H54 (cell line): ENCODE measurements at regions not wholly inside any gene's neighbourhood (a gene's known extent, or its start where the extent isn't known, plus 50 kb on each side); places are given as distances from the start of the nearest gene placed in this dataset.

Experiments used
- DNase-seq: peaks from one replicate; pipeline ENCODE4 v3.0.0; 2011; ENCODE audit warnings: low spot score, mixed read lengths; ENCODE audit not compliant: insufficient read length
- FAIRE-seq: peaks from 3 replicates; lab custom pipeline; 2011; peaks lifted over from hg19 to GRCh38; lab: Jason Lieb, UNC
- POLR2A ChIP-seq: IDR thresholded peaks from 2 replicates; pipeline ENCODE4 v1.6.1; 2011; ENCODE audit warnings: low read depth, mild to moderate bottlenecking, low read length

DNA sequence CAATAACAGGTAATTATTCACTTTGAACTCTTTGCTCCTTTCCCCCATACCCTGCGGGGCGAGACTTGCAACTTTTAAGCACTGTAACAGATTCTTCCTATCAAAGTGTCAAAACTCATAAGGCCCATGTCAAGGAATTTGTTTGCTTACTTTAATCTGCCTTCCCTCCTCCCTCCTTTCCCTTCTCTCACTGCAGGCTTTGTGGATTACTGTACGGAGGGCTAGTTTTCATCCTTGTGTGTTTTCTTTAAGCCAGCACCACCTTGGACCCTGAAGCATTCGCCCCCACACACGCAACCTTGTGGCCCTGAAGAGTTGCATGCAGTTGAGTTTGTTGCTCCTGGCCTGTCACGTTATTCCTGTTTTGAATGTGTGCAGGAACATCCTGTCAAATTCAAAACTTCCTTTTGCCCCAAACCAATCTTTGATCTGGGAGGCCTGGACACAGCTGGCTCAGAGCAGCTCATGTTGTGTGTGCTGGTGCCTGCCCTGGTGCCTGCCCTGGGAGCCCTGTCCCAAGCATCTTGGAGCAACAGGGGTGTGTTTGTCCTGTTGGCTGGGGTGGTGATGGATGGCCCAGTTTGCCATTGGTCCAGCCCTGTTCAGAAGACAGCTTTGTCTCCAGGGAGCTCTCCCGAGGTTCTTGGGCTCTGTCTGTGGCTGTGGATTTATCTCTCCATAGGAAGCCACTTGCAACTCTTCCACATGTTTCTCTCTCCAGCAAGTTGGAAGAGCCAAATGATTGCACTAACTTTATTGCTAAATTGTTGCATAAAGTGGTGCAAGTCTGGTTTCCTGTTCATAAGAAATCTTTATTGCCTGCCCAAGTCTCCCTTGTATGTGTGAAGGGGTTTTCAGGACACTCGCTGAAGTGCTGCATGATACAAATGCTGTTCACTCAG lies 199.6 kb downstream of the VAPA start:
- no peak for TF ChIP-seq POLR2A
- no peak for FAIRE-seq
- DNase-seq = no peak

DNA sequence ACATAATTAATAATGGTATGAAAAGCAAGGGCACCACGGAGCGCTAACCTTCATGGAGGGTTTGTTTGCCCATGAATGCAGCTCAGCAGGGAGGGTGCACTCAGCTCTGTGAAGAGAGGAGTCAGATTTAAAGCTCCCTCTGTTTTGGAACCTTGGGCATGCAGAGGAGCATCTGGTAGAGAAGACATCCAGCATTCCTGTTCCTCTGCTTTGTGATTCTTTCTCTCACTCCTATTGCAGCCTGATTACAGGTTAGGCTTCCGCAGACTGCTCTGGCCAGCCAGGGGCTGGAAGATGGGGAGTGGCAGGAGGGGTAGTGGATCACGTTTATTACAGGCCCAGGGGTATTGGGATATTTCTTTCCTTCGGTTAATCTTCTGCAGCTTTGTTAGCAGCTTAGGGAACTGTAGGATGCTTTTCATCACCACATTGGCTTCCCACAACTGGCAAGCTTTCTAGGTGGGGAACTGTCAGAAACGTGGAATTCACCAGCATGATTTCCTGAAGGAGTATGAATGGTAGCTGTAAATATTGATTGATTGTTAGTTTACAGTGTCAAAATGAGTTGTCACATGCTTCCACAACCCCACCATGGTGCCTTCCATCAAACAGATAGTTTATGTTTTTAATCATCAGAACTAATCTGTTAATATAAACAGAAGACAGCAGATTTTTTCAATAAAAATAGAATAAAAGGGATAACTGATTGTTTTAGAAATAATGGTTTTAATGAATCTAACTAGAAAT lies 201.1 kb downstream of the VAPA start:
- FAIRE-seq (no peak), DNase-seq (no peak)
- no peak for TF ChIP-seq POLR2A

DNA sequence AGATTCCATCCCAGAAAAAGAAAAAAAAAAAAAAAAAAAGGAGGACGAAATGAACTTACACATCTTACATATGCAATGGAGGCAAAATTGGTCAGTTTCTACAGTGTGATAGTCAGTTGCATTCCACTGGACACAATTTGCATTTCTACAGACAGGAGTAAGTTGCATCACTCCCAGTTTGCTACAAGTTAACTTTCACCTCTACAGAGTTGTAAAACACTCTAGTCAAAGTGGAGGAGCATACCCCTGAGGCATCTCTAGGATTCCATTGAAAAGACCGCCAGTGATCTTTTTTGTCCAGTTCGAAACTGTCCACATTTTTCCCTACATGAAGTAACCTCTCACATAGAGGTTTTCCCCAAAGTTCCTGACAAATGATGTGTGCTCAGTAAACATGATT lies 202.8 kb downstream of the VAPA start:
- FAIRE-seq = no peak

DNA sequence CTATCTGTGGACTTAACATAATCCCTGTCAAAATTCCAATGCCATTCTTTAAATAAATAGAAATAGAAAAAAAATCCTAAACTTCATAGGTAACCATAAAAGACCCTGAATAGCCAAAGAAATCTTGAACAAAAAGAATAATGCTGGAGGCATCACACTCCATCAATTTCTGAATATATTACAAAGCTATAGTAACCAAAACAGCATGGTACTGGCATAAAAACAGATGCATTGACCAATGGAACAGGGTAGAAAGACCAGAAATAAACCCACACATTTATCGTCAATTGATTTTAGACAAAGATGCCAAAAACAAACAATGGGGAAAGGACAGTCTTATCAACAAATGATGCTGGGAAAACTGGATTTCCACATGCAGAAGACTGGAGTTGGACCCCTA lies 205.7 kb downstream of the VAPA start:
- no peak for TF ChIP-seq POLR2A
- FAIRE-seq (no peak), DNase-seq (no peak)

More for the DNA sequence above, 202.8 kb downstream of the VAPA start:
- no peak for DNase-seq
- TF ChIP-seq POLR2A = no peak

DNA sequence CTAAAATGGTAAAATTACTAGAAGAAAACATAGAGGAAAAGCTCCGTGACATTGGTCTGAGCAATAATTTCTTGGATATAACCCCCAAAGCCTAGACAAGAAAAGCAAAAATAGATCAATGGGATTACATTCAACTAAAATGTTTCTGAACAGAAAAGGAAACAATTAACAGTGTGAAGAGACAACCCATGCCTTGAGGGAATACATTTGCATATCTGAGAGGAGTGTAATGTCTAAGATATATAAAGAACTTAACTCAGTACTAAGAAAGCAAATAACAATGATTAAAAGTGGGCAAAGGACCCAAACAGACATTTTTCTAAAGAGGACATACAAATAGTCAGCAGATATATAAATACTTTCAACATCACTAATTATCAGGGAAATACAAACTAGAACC lies 206.2 kb downstream of the VAPA start:
- TF ChIP-seq POLR2A = no peak
- no peak for FAIRE-seq
- DNase-seq = no peak

GRCh38 chr18:10120622-10121021 lies 206.8 kb downstream of the VAPA start:
- TF ChIP-seq POLR2A = no peak
- DNase-seq = no peak
- FAIRE-seq = no peak

DNA sequence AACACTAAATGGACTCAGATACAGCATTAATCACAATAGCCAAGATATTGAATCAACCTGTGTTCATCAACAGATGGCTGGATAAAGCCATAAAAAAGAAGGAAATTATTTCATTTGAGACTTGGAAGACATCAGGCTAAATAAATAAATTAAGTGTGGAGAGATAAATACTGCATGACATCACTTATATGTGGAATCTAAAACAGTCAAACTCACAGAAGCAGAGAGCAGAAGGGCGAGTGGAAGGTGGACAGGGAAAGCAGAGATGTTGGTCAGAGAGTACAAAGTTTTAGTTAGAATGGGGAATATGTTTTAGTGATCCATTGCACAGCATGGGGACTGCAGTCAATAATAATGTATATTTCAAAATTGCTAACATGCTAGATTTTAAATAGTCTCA lies 207.2 kb downstream of the VAPA start:
- FAIRE-seq (no peak), DNase-seq (no peak)
- no peak for TF ChIP-seq POLR2A

DNA sequence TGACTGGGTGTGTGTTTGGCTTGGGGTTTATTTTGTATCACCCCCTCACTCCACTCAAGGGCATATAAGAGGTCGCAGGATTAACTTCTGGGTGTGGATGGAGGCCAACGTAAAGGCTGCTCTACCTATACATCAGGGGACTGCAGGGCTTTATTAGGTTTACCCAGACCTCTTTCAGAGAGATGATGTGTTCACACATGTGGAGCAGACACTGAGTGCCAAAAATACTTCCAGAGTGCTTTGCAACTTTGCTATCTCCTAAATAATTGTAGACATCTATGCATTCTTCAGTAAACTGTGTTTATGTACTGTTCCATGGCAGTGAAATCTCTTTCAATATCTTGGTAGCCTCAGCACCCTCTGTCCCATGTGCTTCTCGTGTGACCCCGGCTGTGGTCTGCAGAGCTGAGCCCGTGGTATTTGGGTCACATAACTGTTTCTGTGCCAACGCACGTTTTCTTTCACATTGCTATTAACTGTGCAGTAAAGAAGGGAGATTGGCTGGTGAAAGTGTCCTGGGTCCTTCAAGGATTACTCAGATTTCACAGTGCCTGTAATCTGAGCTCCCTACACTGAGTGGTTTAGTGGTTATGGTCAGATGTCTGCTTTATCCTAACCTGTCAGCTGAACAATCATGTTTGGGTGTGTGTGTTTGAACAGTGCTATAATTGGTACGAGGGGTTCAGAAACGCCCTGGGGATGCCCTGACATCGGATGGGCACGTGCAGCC lies 208.1 kb downstream of the VAPA start:
- no peak for FAIRE-seq
- no peak for DNase-seq
- TF ChIP-seq POLR2A = no peak

DNA sequence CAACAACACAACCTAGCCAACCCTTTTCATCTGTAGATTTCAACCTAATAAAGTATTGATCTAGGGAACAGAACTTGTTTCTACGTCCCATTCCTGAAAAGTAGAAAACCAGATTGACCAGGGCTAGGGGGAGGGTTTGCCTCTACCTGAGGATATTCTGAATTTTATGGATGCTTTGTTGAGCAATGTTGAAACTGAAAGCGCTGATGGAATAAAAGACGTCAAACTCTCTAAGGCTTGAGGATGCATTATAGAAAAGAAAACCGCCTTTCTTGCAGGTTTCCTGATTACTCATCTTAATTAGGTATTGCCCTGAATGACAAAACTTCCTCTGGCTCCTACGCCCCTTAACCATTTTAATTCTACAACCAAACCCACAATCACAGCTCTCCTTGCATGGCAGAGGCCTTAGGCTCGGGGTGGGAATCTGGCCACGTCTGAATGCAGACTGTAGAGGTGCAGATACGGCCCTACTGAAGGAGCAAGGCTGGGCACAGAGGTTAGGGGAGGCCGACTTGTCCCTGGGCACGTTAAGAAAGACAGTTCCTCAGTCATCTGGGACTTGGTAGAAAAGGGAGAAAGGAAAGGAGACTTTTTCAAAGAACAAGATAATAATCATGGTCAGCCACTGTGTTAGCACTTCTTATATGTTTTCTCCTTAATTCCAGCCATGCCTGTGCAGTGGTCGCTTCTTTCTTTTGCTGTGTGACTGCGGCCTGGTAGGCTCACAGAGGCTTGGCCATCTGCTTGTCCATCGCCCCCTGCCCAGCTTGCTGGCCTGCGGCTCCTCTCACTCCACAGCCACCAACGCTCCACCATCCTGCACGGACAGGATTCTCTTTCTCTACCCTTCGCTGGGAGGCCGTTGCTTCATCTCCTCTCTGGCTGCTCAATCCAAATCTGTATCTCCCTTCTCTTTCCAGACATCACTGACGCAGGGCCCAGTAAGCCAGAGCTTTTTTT lies 209.5 kb downstream of the VAPA start:
- no peak for DNase-seq
- FAIRE-seq = no peak
- TF ChIP-seq POLR2A = no peak

DNA sequence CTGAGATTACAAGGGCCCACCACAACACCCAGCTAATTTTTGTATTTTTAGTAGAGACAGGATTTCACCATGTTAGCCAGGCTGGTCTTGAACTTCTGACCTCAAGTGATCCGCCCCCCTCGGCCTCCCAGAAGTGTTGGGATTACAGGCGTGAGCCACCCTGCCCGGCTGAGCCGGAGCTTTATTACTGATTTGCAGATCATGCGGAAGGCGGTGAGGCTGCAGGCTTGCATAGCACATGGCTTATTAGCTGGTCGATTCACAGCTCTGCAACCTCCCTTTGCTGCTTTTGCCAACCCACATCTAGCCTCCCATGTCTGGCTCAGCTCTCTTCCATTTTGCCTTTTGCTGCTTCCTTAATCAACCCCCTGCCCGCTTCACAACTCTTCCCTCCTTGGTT lies 210.3 kb downstream of the VAPA start:
- TF ChIP-seq POLR2A = no peak
- no peak for FAIRE-seq
- no peak for DNase-seq

GRCh38 chr18:10124557-10124956 lies 210.7 kb downstream of the VAPA start:
- no peak for FAIRE-seq

GRCh38 chr18:10124967-10125366 lies 211.2 kb downstream of the VAPA start:
- DNase-seq (no peak), FAIRE-seq (no peak)
- no peak for TF ChIP-seq POLR2A

More at GRCh38 chr18:10124557-10124956, 210.7 kb downstream of the VAPA start:
- no peak for TF ChIP-seq POLR2A
- DNase-seq = no peak

DNA sequence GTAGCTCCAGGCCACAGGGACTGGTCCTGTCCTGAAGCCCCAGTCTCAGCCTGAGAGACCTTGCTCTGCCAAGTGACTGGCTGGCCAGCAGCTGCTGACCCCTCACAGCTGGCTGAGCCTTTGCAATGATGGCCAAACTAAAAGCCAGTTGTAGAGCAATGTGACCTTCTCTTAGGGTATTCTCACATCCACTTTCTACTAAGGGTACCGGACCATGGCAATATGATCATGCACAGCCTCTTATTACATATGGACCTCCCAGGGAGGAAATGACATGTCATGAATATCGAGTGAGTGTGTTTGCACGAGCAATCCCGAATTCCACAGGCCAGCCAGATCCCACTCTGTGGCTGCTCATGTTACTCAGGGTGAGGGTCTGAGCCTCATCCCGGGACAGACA lies 213.9 kb downstream of the VAPA start:
- no peak for FAIRE-seq
- TF ChIP-seq POLR2A = no peak
- no peak for DNase-seq
